ENCODE measurements at regions not wholly inside any gene's neighbourhood (a gene's known extent, or its start where the extent isn't known, plus 50 kb on each side); places are given as distances from the start of the nearest gene placed in this dataset.

DNA sequence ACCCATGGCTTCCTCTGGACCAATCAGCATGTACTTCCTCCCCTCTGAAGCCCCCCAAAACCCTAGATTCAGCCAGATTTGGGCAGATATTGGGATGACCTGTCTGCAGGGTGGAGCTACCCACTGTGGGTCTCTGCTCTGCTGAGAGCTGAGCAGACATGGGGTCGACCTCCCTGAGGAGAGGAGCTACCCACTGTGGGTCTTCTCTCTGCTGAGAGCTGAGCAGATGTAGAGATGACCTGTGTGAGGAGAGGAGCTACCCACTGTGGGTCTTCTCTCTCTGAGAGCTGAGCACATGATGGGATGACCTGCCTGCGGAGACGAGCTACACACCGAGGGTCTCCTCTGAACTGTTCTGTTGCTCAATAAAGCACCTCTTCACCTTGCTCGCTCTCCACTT, 89.6 kb downstream of the CAVIN4 start:
- TF ChIP-seq, protein P1, sequence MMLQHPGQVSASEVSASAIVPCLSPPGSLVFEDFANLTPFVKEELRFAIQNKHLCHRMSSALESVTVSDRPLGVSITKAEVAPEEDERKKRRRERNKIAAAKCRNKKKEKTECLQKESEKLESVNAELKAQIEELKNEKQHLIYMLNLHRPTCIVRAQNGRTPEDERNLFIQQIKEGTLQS (IDR thresholded peaks at IDR 0.05; ENCODE audit: borderline replicate concordance, extremely low read depth, low read depth, low read length): no peak
- TF ChIP-seq ZNF384 (IDR thresholded peaks at IDR 0.05; ENCODE audit: borderline replicate concordance, low read depth, low read length) (no peak), TCF7 (IDR thresholded peaks at IDR 0.05; ENCODE audit: borderline replicate concordance) (no peak), EZH2 (IDR thresholded peaks at IDR 0.05; ENCODE audit: borderline replicate concordance, control insufficient read depth, low read depth, low read length) (no peak), CHD2 (IDR thresholded peaks at IDR 0.05; ENCODE audit: borderline replicate concordance, low read depth, low read length) (no peak), ZNF274 (IDR thresholded peaks at IDR 0.05; ENCODE audit: insufficient read depth, insufficient read length) (no peak), KAT2A (conservative IDR thresholded peaks at IDR 0.05; ENCODE audit: control insufficient read depth, low read depth, low read length) (no peak), ESRRA (IDR thresholded peaks at IDR 0.05; ENCODE audit: low read length) (no peak)
- TF ChIP-seq, protein P2, sequence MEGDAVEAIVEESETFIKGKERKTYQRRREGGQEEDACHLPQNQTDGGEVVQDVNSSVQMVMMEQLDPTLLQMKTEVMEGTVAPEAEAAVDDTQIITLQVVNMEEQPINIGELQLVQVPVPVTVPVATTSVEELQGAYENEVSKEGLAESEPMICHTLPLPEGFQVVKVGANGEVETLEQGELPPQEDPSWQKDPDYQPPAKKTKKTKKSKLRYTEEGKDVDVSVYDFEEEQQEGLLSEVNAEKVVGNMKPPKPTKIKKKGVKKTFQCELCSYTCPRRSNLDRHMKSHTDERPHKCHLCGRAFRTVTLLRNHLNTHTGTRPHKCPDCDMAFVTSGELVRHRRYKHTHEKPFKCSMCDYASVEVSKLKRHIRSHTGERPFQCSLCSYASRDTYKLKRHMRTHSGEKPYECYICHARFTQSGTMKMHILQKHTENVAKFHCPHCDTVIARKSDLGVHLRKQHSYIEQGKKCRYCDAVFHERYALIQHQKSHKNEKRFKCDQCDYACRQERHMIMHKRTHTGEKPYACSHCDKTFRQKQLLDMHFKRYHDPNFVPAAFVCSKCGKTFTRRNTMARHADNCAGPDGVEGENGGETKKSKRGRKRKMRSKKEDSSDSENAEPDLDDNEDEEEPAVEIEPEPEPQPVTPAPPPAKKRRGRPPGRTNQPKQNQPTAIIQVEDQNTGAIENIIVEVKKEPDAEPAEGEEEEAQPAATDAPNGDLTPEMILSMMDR (IDR thresholded peaks at IDR 0.05 in 2 of 3, conservative IDR thresholded peaks at IDR 0.05 in 1 of 3; ENCODE audit: control insufficient read depth in 2 of 3, extremely low read depth in 1 of 3, insufficient read depth in 1 of 3, low read depth in 3 of 3, low read length in 3 of 3): no peak
